K562 (cell line): ENCODE measurements at regions not wholly inside any gene's neighbourhood (a gene's known extent, or its start where the extent isn't known, plus 50 kb on each side); places are given as distances from the start of the nearest gene placed in this dataset.

ENCODE experiments used
- ATAC-seq: fragments of 200-7000 bp; cut with Tn5 transposase; 3 replicates; pipeline ENCODE4 v1.9.1; 2020; ENCODE audit warnings: moderate library complexity
- BruUV-seq: library from RNA; stranded (reverse); fragments of 400-500 nt; replicated peaks from 2 replicates; lab custom pipeline; 2021; lab: Mats Ljungman, UMichigan
- CTCF ChIA-PET: fragments of 300-600 bp; formaldehyde crosslinking; extraction: SDS; loops from one replicate; lab custom pipeline; 2021; ENCODE audit warnings: low intra/inter-chr PET ratio; lab: Yijun Ruan, JAX
- POLR2A ChIA-PET: fragments of 300-600, 350-650 bp; sonication (Branson Sonifier 250); formaldehyde crosslinking; extraction: SDS; loops from one replicate; lab custom pipeline; 2021; ENCODE audit warnings: antibody characterized with exemption, inconsistent platforms; lab: Yijun Ruan, JAX
- DNase-seq, 4 experiments: peaks; one replicate each; pipeline versions ENCODE4 v3.0.0 to v3.0.0-alpha.2; 2011 to 2018; ENCODE audit warnings: low spot score in 3 of 4, mixed read lengths in 3 of 4; ENCODE audit errors: extremely low read depth in 1 of 4
- FAIRE-seq: peaks from 2 replicates; lab custom pipeline; 2011; peaks lifted over from hg19 to GRCh38; lab: Jason Lieb, UNC
- H2AFZ ChIP-seq: 2 replicates; pipeline ENCODE4 v1.6.0; 2011; ENCODE audit warnings: low read depth, low read length, control low read depth, inconsistent platforms
- H3K27ac ChIP-seq: fragments of 200-600 bp; 3 replicates; pipeline ENCODE4 v1.8.0; 2011; ENCODE audit warnings: low read depth, mild to moderate bottlenecking, control low read depth, inconsistent platforms, low read length, moderate library complexity, mixed read lengths; ENCODE audit errors: extremely low read depth
- H3K27me3 ChIP-seq, 2 experiments: fragments of 300-600 bp in 1 of 2; 2 replicates in 1 of 2; 3 replicates in 1 of 2; pipeline versions ENCODE4 v1.6.0 to v1.8.0; 2011; ENCODE audit warnings: inconsistent platforms in 2 of 2, low read length in 2 of 2, mild to moderate bottlenecking in 1 of 2, mixed read lengths in 1 of 2, moderate library complexity in 1 of 2; ENCODE audit not compliant: control insufficient read depth in 2 of 2, insufficient read depth in 2 of 2
- H3K36me3 ChIP-seq: fragments of 300-600 bp; 3 replicates; pipeline ENCODE4 v1.8.0; 2011; ENCODE audit warnings: mild to moderate bottlenecking, low read length, inconsistent platforms; ENCODE audit not compliant: control insufficient read depth, insufficient read depth
- H3K4me1 ChIP-seq, 2 experiments: fragments of 200-600 bp in 1 of 2; replicated peaks in 1 of 2; 2 replicates in 1 of 2; 3 replicates in 1 of 2; pipeline versions ENCODE4 v1.5.1 to v1.8.0; 2011; ENCODE audit warnings: inconsistent platforms in 2 of 2, low read length in 2 of 2, mild to moderate bottlenecking in 1 of 2, mixed read lengths in 1 of 2, moderate library complexity in 1 of 2; ENCODE audit not compliant: control insufficient read depth in 2 of 2, insufficient read depth in 2 of 2
- H3K4me2 ChIP-seq: 2 replicates; pipeline ENCODE4 v1.6.1; 2011; ENCODE audit warnings: low read length, control low read depth, inconsistent platforms, mixed read lengths; ENCODE audit not compliant: insufficient read depth
- H3K4me3 ChIP-seq: fragments of 200-600 bp; sonication (generic), shearing (Covaris generic); 2 replicates; pipeline ENCODE4 v1.5.1; 2016; ENCODE audit warnings: control low read depth, inconsistent platforms
- H3K79me2 ChIP-seq: fragments of 200-600 bp; 3 replicates; pipeline ENCODE4 v1.8.0; 2011; ENCODE audit warnings: low read length, inconsistent platforms; ENCODE audit not compliant: control insufficient read depth, insufficient read depth
- H3K9ac ChIP-seq, 2 experiments: 2 replicates each; pipeline versions ENCODE4 v1.6.0 to v1.6.1; 2011; ENCODE audit warnings: low read depth in 2 of 2, low read length in 2 of 2, control low read depth in 1 of 2, inconsistent platforms in 1 of 2, mild to moderate bottlenecking in 1 of 2, mixed read lengths in 1 of 2; ENCODE audit not compliant: insufficient read depth in 1 of 2
- H3K9me1 ChIP-seq: one replicate; pipeline ENCODE4 v1.6.0; 2011; ENCODE audit warnings: inconsistent platforms, mild to moderate bottlenecking, low read length, moderate library complexity; ENCODE audit not compliant: control insufficient read depth, insufficient read depth
- H3K9me3 ChIP-seq: replicated peaks from 2 replicates; pipeline ENCODE4 v1.5.1; 2011; ENCODE audit warnings: low read depth, low read length, inconsistent platforms; ENCODE audit not compliant: control insufficient read depth, insufficient read depth
- H4K20me1 ChIP-seq: replicated peaks from 2 replicates; pipeline ENCODE4 v1.6.1; 2011; ENCODE audit warnings: low read length, inconsistent platforms, mixed read lengths; ENCODE audit not compliant: control insufficient read depth, insufficient read depth
- COPS2 ChIP-seq: fragments of 450-650 bp; conservative IDR thresholded peaks from 2 replicates; pipeline ENCODE4 v1.6.1; 2016; ENCODE audit warnings: mild to moderate bottlenecking, moderate library complexity
- FOXO4 ChIP-seq: fragments of 450-650 bp; formaldehyde crosslinking; IDR thresholded peaks from 2 replicates; pipeline ENCODE4 v1.4.0; 2020; ENCODE audit warnings: mild to moderate bottlenecking, moderate library complexity
- KAT7 ChIP-seq: sonication (generic); formaldehyde crosslinking; IDR thresholded peaks from 2 replicates; pipeline ENCODE4 v1.8.0; 2022; ENCODE audit warnings: missing genetic modification reagents, mild to moderate bottlenecking, borderline replicate concordance
- KDM4B ChIP-seq, 2 experiments: fragments of 450-650 bp in 1 of 2; sonication (generic) in 1 of 2; IDR thresholded peaks; 2 replicates each; pipeline ENCODE4 v1.6.1; 2016 to 2017; ENCODE audit warnings: borderline replicate concordance in 2 of 2, antibody characterized with exemption in 1 of 2, low read depth in 1 of 2, mild to moderate bottlenecking in 1 of 2
- L3MBTL2 ChIP-seq: fragments of 450-650 bp; IDR thresholded peaks from 2 replicates; pipeline ENCODE4 v1.6.1; 2016; ENCODE audit warnings: mild to moderate bottlenecking, moderate library complexity
- MED1 ChIP-seq: sonication (generic); formaldehyde crosslinking; IDR thresholded peaks from 2 replicates; pipeline ENCODE4 v1.8.1; 2023; ENCODE audit warnings: missing genetic modification reagents, borderline replicate concordance
- MTA2 ChIP-seq: fragments of 450-650 bp; IDR thresholded peaks from 2 replicates; pipeline ENCODE4 v1.6.1; 2016; ENCODE audit warnings: low read depth
- NFXL1 ChIP-seq: fragments of 450-650 bp; formaldehyde crosslinking; IDR thresholded peaks from 2 replicates; pipeline ENCODE4 v1.4.0; 2021; ENCODE audit warnings: mild to moderate bottlenecking
- POLR2G ChIP-seq: fragments of 200-400 bp; formaldehyde crosslinking; IDR thresholded peaks from 2 replicates; pipeline ENCODE4 v1.6.1; 2017; ENCODE audit warnings: low read depth, mild to moderate bottlenecking, antibody characterized with exemption, low read length, moderate library complexity
- POLR3G ChIP-seq: IDR thresholded peaks from 2 replicates; pipeline ENCODE4 v1.6.1; 2011; ENCODE audit not compliant: insufficient read length, insufficient replicate concordance; ENCODE audit errors: extremely low read depth
- SNRNP70 ChIP-seq: fragments of 200-400 bp; formaldehyde crosslinking; optimal IDR thresholded peaks from 2 replicates; pipeline ENCODE3; 2017; ENCODE audit warnings: low read depth, low read length
- TAF7 ChIP-seq: fragments of 450-650 bp; IDR thresholded peaks from 2 replicates; pipeline ENCODE4 v1.6.1; 2016; ENCODE audit warnings: missing genetic modification characterization, missing compliant biosample characterization
- ZBTB17 ChIP-seq: fragments of 450-650 bp; formaldehyde crosslinking; IDR thresholded peaks from 2 replicates; pipeline ENCODE4 v1.4.0; 2020; ENCODE audit warnings: mild to moderate bottlenecking
- ZBTB9 ChIP-seq: fragments of 450-650 bp; formaldehyde crosslinking; IDR thresholded peaks from 2 replicates; pipeline ENCODE4 v1.4.0; 2020; ENCODE audit warnings: mild to moderate bottlenecking, moderate library complexity
- ZC3H4 ChIP-seq: sonication (generic); formaldehyde crosslinking; IDR thresholded peaks from 2 replicates; pipeline ENCODE4 v1.9.0; 2021; ENCODE audit warnings: missing genetic modification reagents, borderline replicate concordance
- ZNF24 ChIP-seq: fragments of 450-650 bp; IDR thresholded peaks from 2 replicates; pipeline ENCODE4 v1.6.1; 2016
- ZNF3 ChIP-seq: fragments of 250-450 bp; sonication (Bioruptor Pico); IDR thresholded peaks from 2 replicates; pipeline ENCODE4 v1.5.0; 2021; ENCODE audit warnings: mild to moderate bottlenecking, moderate library complexity
- ZNF76 ChIP-seq: fragments of 250-450 bp; sonication (Bioruptor Pico); IDR thresholded peaks from 2 replicates; pipeline ENCODE4 v1.4.0; 2020; ENCODE audit warnings: mild to moderate bottlenecking, moderate library complexity, borderline replicate concordance
- WGBS: fragments of 100-300 bp; shearing (Covaris generic); methylation state at CpG from one replicate; pipeline ENCODE4 v1.1.6; 2016; ENCODE audit warnings: low coverage, mixed read lengths; ENCODE audit not compliant: insufficient coverage; ENCODE audit errors: missing lambda C conversion rate; 5-methylcytosine and 5-hydroxymethylcytosine counted together
- in situ Hi-C: fragments of 300-500 bp; cut with MboI; formaldehyde crosslinking; loops from 4 replicates; pipeline ENCODE4 v1.15.0; 2018; ENCODE audit warnings: inconsistent platforms, mixed read lengths
- intact Hi-C: fragments of 100-400 bp; cut with micrococcal nuclease; formaldehyde crosslinking; loops from 2 replicates; pipeline ENCODE4 v1.14.2; 2022
- TF ChIP-seq, protein P1 (sequence below): sonication (generic); formaldehyde crosslinking; IDR thresholded peaks from 2 replicates; pipeline ENCODE4 v1.8.0; 2022; ENCODE audit warnings: mild to moderate bottlenecking, low read depth, missing genetic modification reagents
- TF ChIP-seq, protein P2 (sequence below), 2 experiments: fragments of 450-650 bp in 1 of 2; sonication (generic) in 1 of 2; formaldehyde crosslinking; conservative IDR thresholded peaks; 2 replicates each; pipeline versions ENCODE4 v1.4.0 to v1.8.1; 2020 to 2022; ENCODE audit warnings: mild to moderate bottlenecking in 1 of 2, missing genetic modification reagents in 1 of 2

GRCh38 chr7:47044625-47045024 is 537.3 kb downstream of the TNS3 start (continued):
- no peak for TF ChIP-seq FOXO4 (CRISPR knock-in tag)
- no peak for TF ChIP-seq L3MBTL2
- no peak for TF ChIP-seq POLR3G
- no peak for TF ChIP-seq KAT7
- no peak for TF ChIP-seq COPS2
- TF ChIP-seq MTA2 = no peak

GRCh38 chr7:47043304-47043703 is 538.6 kb downstream of the TNS3 start:
- Histone ChIP-seq H3K4me3 (no peak overlapping the region), H3K9me1 (no peaks in the 10 kb centered on the region), H3K27ac (no peak overlapping the region), H3K9me3 (no peaks in the 10 kb centered on the region), H2AFZ (no peak overlapping the region), H3K36me3 (no peaks in the 10 kb centered on the region), H4K20me1 (no peaks in the 10 kb centered on the region), H3K27me3 (no peaks in the 10 kb centered on the region; a peak in 1 of 5 replicates), H3K4me1 (no peaks in the 10 kb centered on the region), H3K4me2 (no peak overlapping the region), H3K9ac (no peak overlapping the region), H3K79me2 (no peaks in the 10 kb centered on the region)
- no peak for FAIRE-seq
- ChIA-PET POLR2A (no interaction called here), CTCF (no interaction called here)
- DNase-seq = no peak
- 0% methylated on average over 2 of the region's 2 CpGs for WGBS
- in situ Hi-C loops = no loop called here
- no peak for ATAC-seq
- no peak for TF ChIP-seq SNRNP70
- TF ChIP-seq, protein P1, sequence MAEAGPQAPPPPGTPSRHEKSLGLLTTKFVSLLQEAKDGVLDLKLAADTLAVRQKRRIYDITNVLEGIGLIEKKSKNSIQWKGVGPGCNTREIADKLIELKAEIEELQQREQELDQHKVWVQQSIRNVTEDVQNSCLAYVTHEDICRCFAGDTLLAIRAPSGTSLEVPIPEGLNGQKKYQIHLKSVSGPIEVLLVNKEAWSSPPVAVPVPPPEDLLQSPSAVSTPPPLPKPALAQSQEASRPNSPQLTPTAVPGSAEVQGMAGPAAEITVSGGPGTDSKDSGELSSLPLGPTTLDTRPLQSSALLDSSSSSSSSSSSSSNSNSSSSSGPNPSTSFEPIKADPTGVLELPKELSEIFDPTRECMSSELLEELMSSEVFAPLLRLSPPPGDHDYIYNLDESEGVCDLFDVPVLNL (CRISPR knock-in tag) = no peak
- no peak for TF ChIP-seq ZBTB17 (CRISPR knock-in tag)
- TF ChIP-seq KDM4B (IDR thresholded peaks at IDR 0.05; ENCODE audit: borderline replicate concordance in 2 of 2, low read depth in 1 of 2) = no peak
- no peak for TF ChIP-seq ZC3H4
- TF ChIP-seq POLR2G = no peak
- TF ChIP-seq, protein P2, sequence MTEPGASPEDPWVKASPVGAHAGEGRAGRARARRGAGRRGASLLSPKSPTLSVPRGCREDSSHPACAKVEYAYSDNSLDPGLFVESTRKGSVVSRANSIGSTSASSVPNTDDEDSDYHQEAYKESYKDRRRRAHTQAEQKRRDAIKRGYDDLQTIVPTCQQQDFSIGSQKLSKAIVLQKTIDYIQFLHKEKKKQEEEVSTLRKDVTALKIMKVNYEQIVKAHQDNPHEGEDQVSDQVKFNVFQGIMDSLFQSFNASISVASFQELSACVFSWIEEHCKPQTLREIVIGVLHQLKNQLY (CRISPR knock-in tag; conservative IDR thresholded peaks at IDR 0.05) = no peak
- TF ChIP-seq ZNF24 = no peak
- TF ChIP-seq ZBTB9 = no peak
- no peak for TF ChIP-seq TAF7
- no peak for TF ChIP-seq MED1 (CRISPR knock-in tag)
- TF ChIP-seq NFXL1 (CRISPR knock-in tag) = no peak
- no peak for TF ChIP-seq ZNF3
- no peak for TF ChIP-seq ZNF76
- no TSS peak for BruUV-seq
- intact Hi-C loops = no loop called here
